GM18511 (cell line): ENCODE measurements at regions not wholly inside any gene's neighbourhood (a gene's known extent, or its start where the extent isn't known, plus 50 kb on each side); places are given as distances from the start of the nearest gene placed in this dataset.
A peak's percentile ranks its signal among the peaks of the same experiment; 100 is the strongest.
"Not testable (repeated sequence)": the region's sequence is repeated elsewhere in the genome, so short reads cannot be mapped to it uniquely, and the experiment has no call there.

ENCODE experiments used
- ATAC-seq: cut with Tn5 transposase; IDR thresholded peaks from one replicate; pipeline ENCODE4 v1.9.1; 2021; ENCODE audit warnings: mild to moderate bottlenecking, moderate library complexity; ENCODE audit not compliant: unreplicated experiment

DNA sequence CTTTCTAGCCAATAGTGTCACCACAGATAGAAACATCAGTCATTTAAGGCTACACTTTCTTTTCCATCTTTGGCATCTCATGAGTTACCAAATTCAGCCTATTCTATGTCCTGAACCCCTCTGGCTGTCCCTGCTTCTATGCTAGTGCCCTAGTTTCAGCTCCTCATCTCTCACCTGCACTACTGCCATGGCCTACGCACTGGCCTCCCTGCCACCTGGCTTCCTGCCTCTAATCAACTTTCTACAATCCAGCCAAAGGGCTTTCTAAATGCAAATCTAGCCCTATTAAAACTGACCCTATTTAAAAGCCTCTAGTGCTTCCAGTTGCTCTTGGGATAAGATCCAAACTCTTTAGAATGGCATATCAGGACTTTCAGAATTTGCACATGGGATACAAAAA is 482.9 kb downstream of the TMEM38B start:
- ATAC-seq = no peak

DNA sequence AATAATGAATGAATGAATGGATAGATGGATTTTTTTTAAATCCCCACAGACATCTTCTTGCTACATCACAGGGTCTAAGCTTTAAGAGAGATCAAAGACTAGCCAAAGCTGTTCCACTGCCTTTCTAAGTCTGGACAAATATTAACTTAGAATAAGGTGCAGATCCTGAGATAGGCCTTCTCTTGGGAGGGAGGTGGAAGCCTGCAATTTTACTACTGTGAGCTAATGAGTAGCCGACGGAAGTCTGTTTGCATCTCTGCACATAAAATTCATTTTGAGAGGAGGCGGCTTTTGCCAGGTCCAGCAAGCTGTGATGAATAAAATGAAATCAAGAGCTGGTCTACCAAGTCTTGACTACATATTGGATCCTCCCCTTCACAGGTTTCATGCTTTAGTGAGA is 484.9 kb downstream of the TMEM38B start:
- ATAC-seq = no peak

DNA sequence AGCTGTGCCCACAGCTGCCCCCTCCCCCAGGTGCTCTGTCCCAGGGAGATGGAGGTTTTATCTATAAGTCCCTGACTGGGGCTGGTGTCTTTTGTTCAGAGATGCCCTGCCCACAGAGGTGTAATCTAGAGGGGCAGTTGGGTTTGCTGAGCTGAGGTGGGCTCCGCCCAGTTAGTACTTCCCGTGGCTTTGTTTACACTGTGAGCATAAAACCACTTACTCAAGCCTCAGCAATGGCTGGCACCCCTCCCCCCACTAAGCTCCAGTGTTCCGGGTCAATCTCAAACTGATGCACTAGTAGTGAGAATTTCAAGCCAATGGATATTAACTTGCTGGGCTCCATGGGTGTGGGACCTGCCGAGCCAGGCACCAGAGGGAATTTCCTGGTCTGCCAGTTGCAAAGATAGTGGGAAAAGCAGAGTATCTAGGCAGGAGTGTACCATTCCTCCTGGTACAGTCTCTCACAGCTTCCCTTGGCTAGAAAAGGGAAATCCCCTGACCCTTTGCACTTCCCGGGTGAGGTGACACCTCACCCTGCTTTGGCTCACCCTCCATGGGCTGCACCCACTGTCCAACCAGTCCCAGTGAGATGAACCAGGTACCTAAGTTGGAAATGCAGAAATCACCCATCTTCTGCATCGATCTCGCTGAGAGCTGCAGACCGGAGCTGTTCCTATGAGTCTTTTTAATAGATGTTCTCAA is 509.6 kb downstream of the TMEM38B start:
- not testable (repeated sequence) for ATAC-seq

DNA sequence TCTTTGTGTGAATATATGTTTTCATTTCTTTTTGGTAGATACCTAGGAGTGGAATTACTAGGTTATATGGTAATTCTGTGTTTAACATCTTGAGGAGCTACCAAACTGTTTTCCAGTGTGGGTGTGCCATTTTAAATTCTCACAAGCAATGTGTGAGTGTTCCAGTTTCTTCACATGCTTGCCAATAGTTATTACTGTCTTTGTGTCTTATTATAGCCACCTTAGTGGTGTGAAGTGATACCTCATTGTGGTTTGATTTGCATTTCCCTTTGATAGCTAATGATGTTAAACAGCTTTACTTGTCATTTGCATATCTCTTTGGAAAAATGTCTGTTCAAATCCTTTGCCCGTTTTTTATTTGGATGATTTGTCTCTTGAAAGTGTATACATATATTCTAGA is 513.0 kb downstream of the TMEM38B start:
- ATAC-seq = no peak

DNA sequence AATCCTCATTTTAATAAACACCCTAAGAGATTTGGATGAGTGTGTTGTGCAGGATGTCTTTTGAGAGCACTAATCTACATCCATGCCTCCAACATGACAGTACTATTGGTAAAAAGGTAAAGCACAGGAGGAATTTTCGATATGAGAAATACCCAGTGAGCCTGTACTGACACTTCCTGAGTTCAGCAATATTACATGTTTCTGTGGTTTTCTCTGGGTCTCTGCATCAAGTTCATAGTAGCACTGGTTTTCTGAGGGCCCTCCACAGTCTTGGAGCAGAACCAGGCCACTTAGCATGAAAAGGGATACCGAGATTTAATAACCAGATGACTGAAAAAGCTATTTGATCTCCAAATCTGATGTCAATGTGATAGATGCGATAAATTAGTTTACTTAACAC is 524.1 kb downstream of the TMEM38B start:
- peak; percentile 73 for ATAC-seq

DNA sequence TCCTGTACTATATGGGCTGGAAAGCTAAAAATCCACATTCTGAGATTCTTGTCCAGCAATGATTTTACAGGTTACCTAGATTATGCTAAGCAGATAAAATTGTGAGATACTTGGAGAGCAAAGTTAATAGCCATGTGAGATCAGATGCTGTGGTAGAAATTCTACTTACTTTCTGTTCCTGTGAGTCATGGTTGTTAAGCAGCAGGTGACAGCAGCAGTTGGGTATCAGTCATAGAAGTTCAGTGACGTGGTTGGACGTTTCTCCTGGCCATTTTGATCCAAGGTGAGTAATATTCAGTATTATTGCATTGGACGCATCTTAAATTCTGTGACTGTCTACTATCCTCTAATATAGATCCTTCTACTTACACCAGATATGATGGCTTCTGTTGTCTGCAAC is 524.5 kb downstream of the TMEM38B start:
- ATAC-seq = peak; percentile 81

DNA sequence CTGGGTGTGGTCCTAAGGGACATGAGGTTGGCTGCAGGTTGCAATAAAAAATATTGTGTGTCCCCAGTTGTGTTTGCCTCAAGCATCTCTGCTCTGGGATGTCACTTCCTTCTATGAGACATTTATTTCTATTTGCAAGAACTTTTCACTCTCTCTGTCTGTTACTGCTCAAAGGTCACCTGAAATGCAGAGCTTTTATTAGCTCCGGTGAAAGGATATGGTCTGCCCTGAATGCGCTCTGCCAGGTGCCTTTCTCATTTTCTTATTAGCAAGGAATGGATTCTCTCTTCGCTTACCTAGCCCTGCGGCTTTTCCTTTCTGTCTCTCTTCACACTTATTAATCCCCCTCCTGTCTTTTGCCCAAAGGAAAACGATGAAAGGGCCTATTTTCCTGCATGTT is 526.1 kb downstream of the TMEM38B start:
- no peak for ATAC-seq

DNA sequence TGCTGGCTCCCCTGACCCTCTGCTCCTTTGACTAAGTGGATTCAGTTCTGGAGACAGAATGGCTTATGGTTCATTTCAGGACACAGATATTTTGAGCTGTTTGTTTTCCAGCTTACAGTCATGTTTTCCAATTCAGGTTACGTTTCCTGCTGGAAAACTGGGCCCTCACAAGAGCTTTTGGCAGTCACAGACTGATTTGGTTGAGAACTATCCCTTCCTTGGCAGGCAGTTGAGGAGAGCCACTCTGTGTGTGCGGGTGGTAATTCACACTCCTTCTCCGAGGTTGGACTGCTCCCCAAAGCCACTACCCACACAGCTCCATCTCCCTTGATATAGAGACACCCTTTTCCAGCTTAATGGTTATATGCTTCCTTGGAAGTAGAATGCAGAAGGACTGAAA is 534.5 kb downstream of the TMEM38B start:
- no peak for ATAC-seq

DNA sequence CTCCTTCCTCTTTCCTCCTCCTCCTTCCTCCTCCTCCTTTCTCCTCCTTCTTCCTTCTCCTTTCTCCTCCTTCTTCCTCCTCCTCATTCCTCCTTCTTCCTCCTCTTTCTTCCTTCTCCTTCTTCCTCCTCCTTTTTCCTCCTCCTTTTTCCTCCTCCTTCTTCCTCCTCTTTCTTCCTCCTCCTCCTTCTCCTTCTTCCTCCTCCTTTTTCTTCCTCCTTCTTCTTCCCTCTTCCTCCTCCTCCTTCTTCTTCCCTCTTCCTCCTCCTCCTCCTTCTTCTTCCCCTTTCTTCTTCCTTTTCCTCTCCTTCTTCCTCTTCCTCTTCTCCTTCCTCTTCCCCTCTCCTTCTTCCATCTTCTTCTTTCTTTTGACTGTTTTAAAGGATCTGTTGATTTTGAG is 538.8 kb downstream of the TMEM38B start:
- no peak for ATAC-seq

DNA sequence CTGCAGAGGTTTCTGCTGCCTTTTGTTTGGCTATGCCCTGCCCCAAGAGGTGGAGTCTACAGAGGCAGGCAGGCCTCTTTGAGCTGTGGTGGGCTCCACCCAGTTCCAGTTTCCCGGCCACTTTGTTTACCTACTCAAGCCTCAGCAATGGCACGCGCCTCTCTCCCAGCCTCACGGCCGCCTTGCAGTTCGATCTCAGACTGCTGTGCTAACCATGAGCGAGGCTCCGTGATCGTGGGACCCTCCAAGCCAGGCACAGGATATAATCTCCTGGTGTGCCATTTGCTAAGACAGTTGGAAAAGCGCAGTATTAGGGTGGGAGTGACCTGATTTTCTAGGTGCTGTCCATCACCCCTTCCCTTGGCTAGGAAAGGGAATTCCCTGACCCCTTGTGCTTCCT is 566.6 kb downstream of the TMEM38B start:
- not testable (repeated sequence) for ATAC-seq

DNA sequence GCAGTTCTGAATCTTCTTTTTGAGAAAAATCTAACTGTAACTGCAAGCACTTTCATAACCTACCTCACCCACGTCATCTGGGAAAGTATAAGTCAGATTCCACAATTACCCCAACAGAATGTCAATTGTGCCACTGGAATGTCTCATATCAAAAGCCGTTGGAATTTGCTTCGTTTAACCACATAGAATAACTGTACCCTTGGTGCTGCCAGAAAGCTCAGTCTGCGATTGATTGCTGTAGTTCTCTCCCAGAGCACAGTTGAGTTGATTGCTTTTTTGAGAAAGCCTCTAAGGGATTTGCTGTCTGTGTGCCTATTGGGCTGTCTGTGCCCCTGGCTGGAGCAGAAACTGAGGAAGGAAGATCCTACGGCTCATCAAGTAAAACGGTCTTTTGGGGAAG is 583.6 kb downstream of the TMEM38B start:
- ATAC-seq = no peak

DNA sequence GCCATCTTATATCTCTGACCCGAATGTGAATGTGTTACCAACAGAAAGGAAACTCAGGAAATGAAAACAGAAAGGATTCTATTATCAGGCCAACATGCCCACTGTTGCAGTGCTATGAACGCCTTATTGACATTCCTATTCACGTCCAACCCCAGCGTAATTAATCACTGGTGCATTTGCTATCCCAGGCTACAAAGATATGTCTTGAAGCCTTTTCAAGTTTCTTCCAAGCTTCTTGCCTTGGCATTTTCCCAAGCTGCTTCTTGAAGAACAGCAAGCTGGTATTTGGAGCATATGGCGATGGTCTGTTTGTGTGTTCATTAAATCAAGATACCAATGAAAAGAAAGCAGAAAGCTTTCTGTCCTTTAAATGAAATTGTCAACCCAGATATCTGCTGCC is 579.2 kb upstream of the ZNF462 start:
- ATAC-seq = no peak

DNA sequence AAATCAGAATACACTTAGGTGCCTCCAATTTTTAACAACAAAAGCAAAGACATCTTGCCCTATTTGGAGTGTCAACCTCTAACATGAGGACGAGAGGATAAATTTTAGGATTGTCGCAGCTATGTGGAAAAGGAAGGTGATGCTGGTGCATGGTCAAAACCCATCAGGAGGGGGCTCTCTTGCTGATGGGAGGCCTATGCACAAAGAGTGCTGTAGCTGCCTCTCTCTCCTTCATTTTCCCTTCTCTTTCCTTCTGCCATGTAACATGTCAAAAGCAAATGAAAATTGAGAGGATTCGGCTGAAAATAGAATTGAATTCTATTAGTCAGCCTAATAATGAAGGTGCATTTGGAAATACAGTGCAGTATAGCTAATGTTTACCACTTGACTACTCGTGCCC is 578.7 kb upstream of the ZNF462 start:
- ATAC-seq = no peak

DNA sequence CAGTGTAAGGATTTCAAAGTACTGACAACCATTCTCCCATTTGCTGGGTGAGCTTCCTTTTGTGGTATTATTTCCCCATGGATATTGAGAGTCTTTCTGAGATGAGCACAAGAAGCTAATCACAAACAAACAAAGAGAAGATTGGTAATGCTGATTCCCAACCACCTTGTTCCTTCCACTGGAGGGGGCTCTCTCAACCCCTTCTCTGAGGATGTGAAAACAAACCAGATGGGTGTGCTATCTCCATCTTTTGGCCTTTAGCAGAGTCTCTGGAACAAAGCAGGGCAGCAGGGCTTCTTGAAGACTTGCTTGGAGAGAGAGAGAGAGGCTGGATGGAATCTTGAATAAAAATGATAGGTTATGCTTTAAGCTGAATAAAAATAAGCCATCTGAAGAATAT is 576.7 kb upstream of the ZNF462 start:
- ATAC-seq = no peak

DNA sequence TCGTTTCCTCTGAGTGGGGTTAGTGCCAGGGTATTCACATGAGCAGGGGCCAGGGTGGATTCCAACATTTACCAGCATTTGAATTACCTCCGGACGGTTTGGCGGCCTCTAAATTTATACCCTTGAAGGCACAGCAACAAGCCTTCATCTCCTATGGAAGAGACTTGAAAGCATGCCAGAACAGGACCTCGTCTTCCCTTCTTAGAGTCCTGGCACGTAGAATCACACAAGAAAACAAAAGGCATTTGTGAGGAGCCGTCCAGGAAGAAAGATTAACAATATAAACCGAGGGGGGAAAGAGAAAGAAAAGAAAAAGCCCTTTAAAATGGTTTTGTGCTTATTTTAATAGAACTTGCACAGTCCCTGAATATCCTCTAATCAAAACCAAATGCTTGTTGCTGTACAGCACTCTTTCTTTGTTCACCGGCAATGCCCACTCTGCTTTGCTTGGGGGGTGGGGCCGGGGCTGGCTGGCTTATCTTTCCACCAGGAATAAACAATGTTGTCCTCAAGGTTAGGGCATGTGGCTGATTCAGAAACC is 575.8 kb upstream of the ZNF462 start:
- no peak for ATAC-seq

DNA sequence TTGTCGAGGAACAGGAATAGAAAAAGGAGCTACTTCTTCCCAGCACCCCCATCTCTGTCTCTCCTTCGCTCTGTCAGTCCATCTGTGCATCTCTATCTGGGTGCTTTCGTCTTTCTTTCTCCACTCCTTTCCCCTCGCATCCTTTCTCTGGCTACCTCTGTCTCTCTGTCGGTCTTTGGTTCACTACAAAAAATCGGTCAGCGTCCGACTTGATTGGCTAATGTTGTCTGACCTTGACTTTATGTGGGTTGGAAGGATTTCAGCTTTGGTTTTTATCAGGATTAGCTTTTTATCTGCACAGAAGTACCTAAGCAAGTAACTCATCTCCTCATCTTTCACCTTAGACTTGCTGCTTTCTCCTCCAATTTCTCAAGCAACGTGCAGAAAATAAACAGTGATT is 575.2 kb upstream of the ZNF462 start:
- ATAC-seq = no peak

DNA sequence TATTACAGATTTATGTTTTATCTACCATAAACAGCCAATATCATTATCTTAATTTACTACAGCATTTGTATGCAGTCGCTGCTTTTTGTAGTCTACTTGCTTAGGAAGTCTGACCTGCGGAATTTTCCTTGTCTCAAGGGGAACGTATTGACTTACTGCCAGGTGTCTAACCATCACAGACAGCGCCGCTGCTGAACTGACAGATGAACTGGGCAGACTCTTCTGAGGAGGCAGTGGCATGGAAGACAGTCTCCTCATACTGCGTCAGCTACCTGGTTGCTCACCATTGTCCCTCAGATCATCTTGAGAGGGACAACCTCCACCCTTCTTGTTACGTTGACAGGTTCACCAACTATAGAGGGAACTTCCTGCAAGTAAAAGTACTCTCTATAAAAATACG is 574.3 kb upstream of the ZNF462 start:
- no peak for ATAC-seq

DNA sequence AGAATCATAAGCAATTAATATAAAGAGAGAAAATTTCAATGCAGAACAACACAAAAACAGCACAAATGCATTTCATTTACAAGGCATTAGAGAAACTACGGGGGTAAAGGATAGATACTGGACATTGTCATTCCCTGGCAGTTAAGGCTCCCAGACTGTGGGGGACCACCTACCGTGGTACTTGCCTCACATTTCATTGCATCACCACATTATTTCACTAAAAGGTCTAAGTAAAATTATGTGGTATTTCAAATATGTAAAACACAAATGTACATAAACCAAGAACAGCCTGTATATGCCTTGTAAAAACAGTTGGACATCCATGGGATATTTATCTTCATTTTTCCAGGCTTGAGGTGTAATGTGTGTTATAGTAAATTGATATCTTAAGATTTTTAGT is 571.2 kb upstream of the ZNF462 start:
- ATAC-seq = no peak

DNA sequence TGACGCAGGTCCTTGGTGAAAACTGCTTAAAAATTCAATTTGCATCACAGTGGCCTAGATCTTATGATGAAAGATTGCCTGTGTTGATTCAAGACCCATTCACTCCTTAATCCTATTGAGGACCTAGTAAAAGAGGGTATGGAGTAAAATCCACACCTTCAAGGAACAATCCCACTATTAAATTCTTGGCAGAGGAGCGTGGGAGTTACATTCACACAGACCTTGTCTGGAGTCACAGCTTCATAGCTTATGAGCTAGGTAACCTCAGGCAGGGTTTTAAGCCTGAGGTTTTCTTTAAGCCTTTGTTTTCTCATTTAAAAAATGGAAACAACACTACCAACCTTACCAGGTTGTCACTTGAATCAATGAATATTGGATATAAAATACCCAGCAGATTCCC is 566.5 kb upstream of the ZNF462 start:
- no peak for ATAC-seq

DNA sequence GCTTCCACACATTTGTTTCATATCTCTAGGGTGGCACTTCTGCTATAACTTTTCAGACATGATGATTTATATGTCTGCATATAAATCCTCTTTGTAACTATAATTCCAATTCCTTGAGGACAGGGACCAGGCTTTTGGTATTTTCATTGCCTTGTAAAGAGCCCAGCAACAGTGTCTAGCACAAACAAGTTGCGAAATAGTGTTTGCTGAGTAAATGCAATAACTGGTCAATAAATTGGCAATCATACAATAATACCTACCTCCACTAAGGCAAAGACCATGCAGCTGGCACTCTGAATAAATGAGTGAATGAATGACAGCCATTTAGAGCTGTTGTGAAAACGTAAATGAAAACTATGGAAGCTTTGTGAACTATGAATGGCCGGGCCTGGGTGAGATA is 564.0 kb upstream of the ZNF462 start:
- ATAC-seq = no peak

DNA sequence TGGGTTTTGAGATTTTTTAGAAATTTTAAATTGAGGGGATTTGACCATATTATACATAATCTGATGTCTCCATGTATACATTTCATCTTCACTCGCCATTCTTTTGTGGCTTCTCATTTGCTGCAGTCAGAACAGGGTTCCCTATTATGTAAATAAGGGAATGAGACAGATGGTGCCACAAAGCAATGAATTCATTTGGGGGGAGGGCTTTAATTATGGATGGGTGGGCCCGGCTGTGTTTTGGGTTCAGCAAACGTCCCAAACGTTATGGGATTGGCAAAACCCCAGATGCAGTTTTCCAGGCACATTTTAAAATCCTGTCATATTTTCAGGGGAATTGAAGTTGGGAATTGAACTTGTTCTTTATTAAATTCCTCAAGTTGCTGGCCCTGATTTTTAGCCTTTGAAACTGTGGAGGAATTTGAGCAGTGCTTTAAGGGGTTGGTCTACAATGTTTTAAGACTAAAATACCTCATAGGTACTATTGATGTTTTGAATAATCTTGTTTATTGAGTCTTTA is 558.5 kb upstream of the ZNF462 start:
- ATAC-seq = no peak

DNA sequence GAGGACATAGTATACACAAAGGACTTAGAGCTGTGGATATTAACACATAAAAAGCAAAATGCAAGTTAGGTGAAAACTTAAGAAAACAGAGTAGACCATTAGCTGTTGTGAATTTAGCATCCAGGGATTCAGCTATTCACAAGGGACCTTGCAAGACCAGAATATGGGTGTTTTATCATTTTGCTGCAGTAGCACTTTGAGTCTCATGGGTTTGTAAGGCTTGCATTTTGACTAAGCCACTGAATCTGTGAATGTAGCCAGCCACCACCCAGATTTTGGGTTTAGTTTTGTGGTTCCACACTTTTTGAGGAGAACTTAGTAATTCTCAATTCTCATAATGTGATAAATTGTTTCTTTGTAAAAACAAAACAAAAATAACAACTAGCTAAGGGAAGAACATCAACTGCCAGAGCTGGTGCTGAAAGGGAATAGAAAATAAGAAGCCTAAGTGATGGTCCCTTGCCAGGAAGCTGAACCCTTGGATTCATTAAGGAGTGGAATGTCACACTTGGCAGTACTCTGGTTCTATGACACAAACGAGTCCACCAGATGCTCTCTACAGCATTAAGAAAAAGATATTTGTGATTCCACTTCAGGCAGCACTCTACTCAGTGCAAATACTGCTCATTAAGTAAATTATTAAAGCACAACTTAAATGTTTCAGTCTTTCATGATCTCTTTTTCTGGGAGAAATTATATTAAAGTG is 557.4 kb upstream of the ZNF462 start:
- no peak for ATAC-seq
